H1 (cell line): ENCODE measurements at regions not wholly inside any gene's neighbourhood (a gene's known extent, or its start where the extent isn't known, plus 50 kb on each side); places are given as distances from the start of the nearest gene placed in this dataset.

Experiments used
- CTCF ChIA-PET: fragments of 300-600 bp; sonication (Branson Sonifier 250); formaldehyde crosslinking; loops from one replicate; lab custom pipeline; 2021; ENCODE audit not compliant: partially characterized antibody; lab: Charles Lee
- POLR2A ChIA-PET: fragments of 300-600 bp; sonication (Branson Sonifier 250); formaldehyde crosslinking; loops from one replicate; lab custom pipeline; 2021; ENCODE audit warnings: inconsistent platforms; ENCODE audit not compliant: partially characterized antibody; lab: Charles Lee
- DNase-seq, 2 experiments: peaks; one replicate each; pipeline versions ENCODE4 v3.0.0 to v3.0.0-alpha.2; 2010 to 2022; ENCODE audit warnings: low spot score in 2 of 2, low read depth in 1 of 2, mixed read lengths in 1 of 2
- FAIRE-seq: peaks from 2 replicates; lab custom pipeline; 2011; peaks lifted over from hg19 to GRCh38; lab: Jason Lieb, UNC
- H2AFZ ChIP-seq: 2 replicates; pipeline ENCODE4 v1.8.1; 2012; ENCODE audit warnings: low read length, inconsistent platforms
- H2AK5ac ChIP-seq: 2 replicates; pipeline ENCODE4 v1.6.1; 2013; ENCODE audit warnings: low read depth, low read length
- H2BK120ac ChIP-seq: replicated peaks from 2 replicates; pipeline ENCODE3; 2013; ENCODE audit warnings: low read depth, low read length, inconsistent platforms
- H2BK12ac ChIP-seq: 2 replicates; pipeline ENCODE4 v1.6.1; 2013; ENCODE audit warnings: low read depth, low read length
- H2BK15ac ChIP-seq: 2 replicates; pipeline ENCODE4 v1.6.1; 2013; ENCODE audit warnings: low read length
- H2BK20ac ChIP-seq: 2 replicates; pipeline ENCODE4 v1.6.1; 2013; ENCODE audit warnings: low read length
- H2BK5ac ChIP-seq: 2 replicates; pipeline ENCODE4 v1.6.1; 2013; ENCODE audit warnings: low read depth, low read length
- H3K14ac ChIP-seq: 2 replicates; pipeline ENCODE4 v1.6.1; 2013; ENCODE audit warnings: inconsistent platforms; ENCODE audit not compliant: insufficient read length
- H3K18ac ChIP-seq: 2 replicates; pipeline ENCODE4 v1.6.1; 2013; ENCODE audit warnings: low read length; ENCODE audit errors: extremely low read depth
- H3K23ac ChIP-seq: 2 replicates; pipeline ENCODE4 v1.6.1; 2013; ENCODE audit warnings: inconsistent platforms; ENCODE audit not compliant: insufficient read length
- H3K23me2 ChIP-seq: 2 replicates; pipeline ENCODE4 v1.6.1; 2013; ENCODE audit warnings: low read depth, low read length
- H3K27ac ChIP-seq: 2 replicates; pipeline ENCODE4 v1.6.1; 2011; ENCODE audit warnings: low read depth, low read length, inconsistent platforms
- H3K27me3 ChIP-seq, 4 experiments: replicated peaks in 1 of 4; 1 replicate in 1 of 4; 2 replicates in 3 of 4; pipeline versions ENCODE4 v1.6.1 to v1.8.1; 2011 to 2013; ENCODE audit warnings: low read length in 3 of 4, mild to moderate bottlenecking in 3 of 4, inconsistent platforms in 2 of 4, mixed read lengths in 2 of 4, moderate library complexity in 1 of 4; ENCODE audit not compliant: control insufficient read depth in 3 of 4, insufficient read depth in 3 of 4; ENCODE audit errors: extremely low read depth in 1 of 4
- H3K36me3 ChIP-seq, 4 experiments: 2 replicates each; pipeline versions ENCODE4 v1.6.1 to v1.8.1; 2011 to 2013; ENCODE audit warnings: mild to moderate bottlenecking in 4 of 4, low read length in 3 of 4, moderate library complexity in 2 of 4, control low read depth in 1 of 4, inconsistent platforms in 1 of 4; ENCODE audit not compliant: insufficient read depth in 4 of 4, control insufficient read depth in 2 of 4
- H3K4ac ChIP-seq: replicated peaks from 2 replicates; pipeline ENCODE3; 2013; ENCODE audit warnings: low read length, low read depth, mixed read lengths, inconsistent platforms; ENCODE audit not compliant: insufficient read length
- H3K4me1 ChIP-seq, 4 experiments: replicated peaks in 1 of 4; 1 replicate in 1 of 4; 2 replicates in 3 of 4; pipeline versions ENCODE4 v1.6.1 to v1.8.1; 2011 to 2013; ENCODE audit warnings: low read length in 3 of 4, inconsistent platforms in 2 of 4, mixed read lengths in 1 of 4; ENCODE audit not compliant: insufficient read depth in 4 of 4, control insufficient read depth in 3 of 4
- H3K4me2 ChIP-seq, 2 experiments: 2 replicates each; pipeline versions ENCODE4 v1.6.1 to v1.8.1; 2011 to 2013; ENCODE audit warnings: low read depth in 2 of 2, low read length in 2 of 2, control low read depth in 1 of 2, inconsistent platforms in 1 of 2, mild to moderate bottlenecking in 1 of 2; ENCODE audit not compliant: insufficient read depth in 1 of 2
- H3K4me3 ChIP-seq, 4 experiments: fragments of 200-600, 300-600 bp in 1 of 4; sonication (generic), shearing (Covaris generic), sonication (Bioruptor Twin) in 1 of 4; 2 replicates each; pipeline versions ENCODE4 v1.5.1 to v1.8.1; 2011 to 2016; ENCODE audit warnings: low read length in 4 of 4, low read depth in 3 of 4, control low read depth in 2 of 4, inconsistent platforms in 2 of 4, mild to moderate bottlenecking in 2 of 4, mixed read lengths in 1 of 4, moderate library complexity in 1 of 4; ENCODE audit not compliant: insufficient read depth in 2 of 4; ENCODE audit errors: extremely low read depth in 1 of 4
- H3K56ac ChIP-seq: replicated peaks from 2 replicates; pipeline ENCODE3; 2013; ENCODE audit warnings: low read depth, mild to moderate bottlenecking, mixed read lengths, low read length, inconsistent platforms; ENCODE audit not compliant: insufficient read length
- H3K79me1 ChIP-seq: 2 replicates; pipeline ENCODE4 v1.6.1; 2013; ENCODE audit warnings: low read depth, low read length, control low read depth
- H3K79me2 ChIP-seq, 2 experiments: 2 replicates each; pipeline versions ENCODE4 v1.6.1 to v1.8.1; 2012 to 2013; ENCODE audit warnings: low read length in 2 of 2, mild to moderate bottlenecking in 2 of 2, inconsistent platforms in 1 of 2; ENCODE audit not compliant: insufficient read depth in 2 of 2, control insufficient read depth in 1 of 2
- H3K9ac ChIP-seq, 4 experiments: replicated peaks in 1 of 4; 1 replicate in 1 of 4; 2 replicates in 3 of 4; pipeline versions ENCODE4 v1.6.1 to v1.8.1; 2011 to 2013; ENCODE audit warnings: low read depth in 3 of 4, low read length in 3 of 4, control low read depth in 2 of 4, mild to moderate bottlenecking in 2 of 4, moderate library complexity in 2 of 4, inconsistent platforms in 1 of 4; ENCODE audit errors: extremely low read depth in 1 of 4
- H3K9me3 ChIP-seq, 2 experiments: 2 replicates each; pipeline versions ENCODE4 v1.6.1 to v1.8.1; 2012 to 2013; ENCODE audit warnings: mild to moderate bottlenecking in 2 of 2, moderate library complexity in 2 of 2, control low read depth in 1 of 2, inconsistent platforms in 1 of 2, low read depth in 1 of 2, low read length in 1 of 2, mixed read lengths in 1 of 2; ENCODE audit not compliant: insufficient read depth in 2 of 2
- H4K20me1 ChIP-seq, 2 experiments: replicated peaks in 1 of 2; 2 replicates each; pipeline versions ENCODE3 to v1.8.1; 2011 to 2013; ENCODE audit warnings: inconsistent platforms in 2 of 2, low read length in 2 of 2, mild to moderate bottlenecking in 1 of 2; ENCODE audit not compliant: insufficient read depth in 2 of 2, control insufficient read depth in 1 of 2
- H4K5ac ChIP-seq: 2 replicates; pipeline ENCODE4 v1.6.1; 2013; ENCODE audit warnings: low read length, low read depth, mixed read lengths, inconsistent platforms; ENCODE audit not compliant: insufficient read length
- H4K8ac ChIP-seq: 2 replicates; pipeline ENCODE4 v1.8.0; 2013; ENCODE audit warnings: mild to moderate bottlenecking, moderate library complexity, low read length, inconsistent platforms; ENCODE audit not compliant: insufficient read depth; ENCODE audit errors: extremely low read depth
- H4K91ac ChIP-seq: replicated peaks from 2 replicates; pipeline ENCODE3; 2013; ENCODE audit warnings: low read length, mixed read lengths, inconsistent platforms; ENCODE audit not compliant: insufficient read length
- CHD1 ChIP-seq: IDR thresholded peaks from 2 replicates; pipeline ENCODE4 v1.6.1; 2012; ENCODE audit warnings: low read depth, low read length, improper control_type of control experiment
- GTF2F1 ChIP-seq: IDR thresholded peaks from 2 replicates; pipeline ENCODE4 v1.6.1; 2012; ENCODE audit warnings: low read depth, low read length, improper control_type of control experiment, borderline replicate concordance
- POLR2A ChIP-seq, 2 experiments: IDR thresholded peaks; 1 replicate in 1 of 2; 2 replicates in 1 of 2; pipeline ENCODE4 v1.6.1; 2011; ENCODE audit warnings: low read depth in 2 of 2, low read length in 2 of 2, mild to moderate bottlenecking in 2 of 2; ENCODE audit errors: control extremely low read depth in 1 of 2
- RXRA ChIP-seq: IDR thresholded peaks from 2 replicates; pipeline ENCODE4 v1.6.1; 2011; ENCODE audit warnings: low read depth, mild to moderate bottlenecking, low read length, moderate library complexity; ENCODE audit not compliant: insufficient read depth

- no peak overlapping the region for H2BK5ac ChIP-seq
- H3K18ac ChIP-seq: no peak overlapping the region
- no peak overlapping the region for H3K9ac ChIP-seq
- DNase-seq (no peak), FAIRE-seq (no peak)
- H3K4ac ChIP-seq: no peak overlapping the region
- H4K91ac ChIP-seq: no peak overlapping the region
- no peak overlapping the region for H3K14ac ChIP-seq
- H2BK12ac ChIP-seq: no peak overlapping the region
- no peaks in the 10 kb centered on the region for H3K36me3 ChIP-seq
- CTCF ChIA-PET: interaction anchor here (0.6 kb wide), 1 partner anchor 1458 kb away, joined by 3 read pairs; no protein-coding TSS in a partner anchor
- no peak overlapping the region for H2AK5ac ChIP-seq
- H4K8ac ChIP-seq: no peak overlapping the region
- H2BK120ac ChIP-seq: no peak overlapping the region
- H2AFZ ChIP-seq: no peak overlapping the region
- no peaks in the 10 kb centered on the region; a peak in 2 of 4 replicates for H3K9me3 ChIP-seq
- H3K56ac ChIP-seq: no peak overlapping the region
- no peaks in the 10 kb centered on the region for H3K27me3 ChIP-seq
- H4K5ac ChIP-seq: no peak overlapping the region
- no peak overlapping the region for H2BK15ac ChIP-seq
- no peaks in the 10 kb centered on the region; the same call in 1 of the 2 replicates for H3K23me2 ChIP-seq
- H3K4me3 ChIP-seq: no peak overlapping the region
- H2BK20ac ChIP-seq: no peak overlapping the region
- no peak overlapping the region for H3K23ac ChIP-seq
- no peaks in the 10 kb centered on the region for H3K79me2 ChIP-seq
- H4K20me1 ChIP-seq: no peaks in the 10 kb centered on the region
- no peak overlapping the region for H3K27ac ChIP-seq
- no peaks in the 10 kb centered on the region for H3K4me1 ChIP-seq
- H3K79me1 ChIP-seq: no peaks in the 10 kb centered on the region
- no peak overlapping the region for H3K4me2 ChIP-seq
- POLR2A ChIA-PET: no interaction called here
- TF ChIP-seq POLR2A (IDR thresholded peaks at IDR 0.05; ENCODE audit: control extremely low read depth in 1 of 2, low read depth in 2 of 2, low read length in 2 of 2): no peak
- TF ChIP-seq RXRA: no peak
- no peak for TF ChIP-seq GTF2F1
- TF ChIP-seq CHD1: no peak
Measured at GRCh38 chr6:9984607-9985006, 430.3 kb downstream of the TFAP2A start.
